EH (cell line): ENCODE measurements at regions not wholly inside any gene's neighbourhood (a gene's known extent, or its start where the extent isn't known, plus 50 kb on each side); places are given as distances from the start of the nearest gene placed in this dataset.
"Not testable (repeated sequence)": the region's sequence is repeated elsewhere in the genome, so short reads cannot be mapped to it uniquely, and the experiment has no call there.

Experiments
- DNase-seq: peaks from one replicate; pipeline ENCODE4 v3.0.0-alpha.2; 2015; ENCODE audit warnings: low read depth

DNA sequence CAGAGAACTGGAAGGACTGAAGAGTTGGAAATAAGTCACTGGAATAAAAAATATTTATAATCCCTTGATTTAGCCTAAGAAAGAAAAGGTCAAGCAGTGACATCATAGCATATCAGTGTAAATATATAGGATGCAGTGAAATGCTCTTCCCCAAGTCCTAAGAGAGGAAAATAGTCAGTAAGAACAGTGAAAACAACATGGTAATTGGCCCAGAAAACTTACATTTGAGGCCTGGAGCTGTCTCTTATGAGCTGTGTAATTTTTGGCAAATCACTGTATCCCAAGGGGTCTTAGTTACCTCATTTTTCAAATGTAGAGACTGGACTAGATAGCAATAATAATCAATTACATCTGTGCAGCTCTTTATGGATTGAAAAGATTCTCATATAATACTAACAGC, 255.7 kb upstream of the AR start:
- no peak for DNase-seq

DNA sequence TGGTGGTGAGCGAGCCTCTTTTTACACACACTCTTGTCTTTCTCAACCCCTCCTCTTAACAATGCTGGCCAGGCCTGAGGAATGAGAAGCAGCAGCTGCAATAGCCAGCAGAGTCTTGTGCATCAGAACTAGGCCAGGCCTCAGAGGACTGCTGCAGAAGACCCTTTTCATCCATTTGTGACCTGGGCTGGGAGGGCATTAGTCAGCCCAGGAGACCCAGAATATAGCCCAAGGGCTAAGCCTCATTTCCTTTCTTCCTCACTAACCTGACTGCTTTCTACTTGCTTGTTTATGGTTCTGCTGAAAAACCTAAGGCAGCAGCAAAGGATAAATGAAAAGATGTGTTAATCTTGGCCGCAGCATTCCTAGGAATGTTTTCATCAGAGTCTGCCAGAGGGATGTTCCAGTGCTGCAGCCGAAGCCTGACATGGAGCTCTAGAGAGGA, 254.7 kb upstream of the AR start:
- DNase-seq = peak; percentile 25

DNA sequence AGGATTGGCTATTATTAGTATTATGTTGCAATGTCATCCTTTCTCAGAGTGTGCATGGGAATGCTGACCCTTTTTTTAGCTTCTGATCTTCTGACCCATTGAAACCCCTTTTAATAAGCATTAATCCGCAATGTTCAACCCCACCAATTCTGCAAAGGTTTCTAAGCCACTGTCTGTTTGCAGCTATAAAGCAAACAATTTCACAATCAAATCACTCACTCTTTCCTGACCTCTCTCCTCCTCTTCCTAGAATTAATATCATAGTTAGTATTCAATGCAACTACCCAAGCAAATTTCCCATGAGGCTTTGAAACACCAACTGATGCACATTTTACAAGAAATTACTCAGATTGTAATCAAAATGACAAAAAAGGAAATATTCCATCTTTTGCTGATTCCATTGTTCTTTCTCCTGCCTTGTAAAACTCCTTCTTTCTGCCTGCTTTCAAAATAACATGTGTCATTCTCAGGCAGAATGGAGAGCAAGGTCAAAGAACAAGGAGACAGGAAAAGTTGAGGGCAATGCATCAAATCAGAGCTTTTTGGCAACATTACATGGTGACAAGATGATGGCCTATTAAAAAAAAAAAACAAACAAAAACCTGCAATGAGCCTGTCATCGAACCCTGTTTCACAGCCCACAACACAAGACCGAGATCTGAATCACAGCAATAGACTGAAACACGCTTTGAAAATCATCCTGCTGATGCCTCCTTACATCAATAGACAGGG, 253.2 kb upstream of the AR start:
- no peak for DNase-seq

DNA sequence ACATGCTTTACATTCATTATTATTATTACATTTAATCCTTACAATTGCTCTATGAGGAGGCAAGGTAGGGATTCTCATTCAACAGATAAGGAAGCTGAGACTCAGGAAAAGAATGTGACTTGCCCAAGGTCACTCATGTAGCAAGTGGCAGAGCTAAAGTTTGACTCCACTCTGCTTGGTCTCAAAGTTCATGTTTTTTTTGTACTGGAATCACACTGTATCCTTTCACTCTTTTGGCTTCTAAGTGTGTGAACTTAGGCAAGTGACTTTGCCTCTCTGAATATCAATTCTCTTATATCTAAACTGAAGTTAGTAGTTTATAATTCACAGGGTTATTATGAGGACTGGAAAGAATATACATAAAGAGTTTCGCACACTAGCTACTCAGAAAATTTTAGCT, 247.9 kb upstream of the AR start:
- no peak for DNase-seq

DNA sequence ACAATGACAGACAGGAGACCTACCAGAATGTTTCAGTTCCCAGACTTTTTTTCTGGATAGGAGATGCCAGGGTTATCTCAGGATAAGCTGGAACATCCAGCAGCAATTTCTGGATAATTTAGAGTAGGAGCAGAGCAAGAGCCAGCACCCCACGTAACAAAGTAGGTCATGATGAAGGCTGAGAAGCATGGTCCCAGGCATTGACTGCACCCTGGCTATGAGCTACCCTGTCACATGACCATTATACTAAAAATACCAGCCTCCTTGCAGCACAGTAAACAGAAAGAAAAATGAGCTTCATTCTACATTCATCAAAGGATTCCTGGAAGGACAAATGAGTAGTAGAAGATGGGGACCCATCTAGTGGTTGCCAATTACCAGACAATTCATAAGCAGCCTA, 247.4 kb upstream of the AR start:
- no peak for DNase-seq

DNA sequence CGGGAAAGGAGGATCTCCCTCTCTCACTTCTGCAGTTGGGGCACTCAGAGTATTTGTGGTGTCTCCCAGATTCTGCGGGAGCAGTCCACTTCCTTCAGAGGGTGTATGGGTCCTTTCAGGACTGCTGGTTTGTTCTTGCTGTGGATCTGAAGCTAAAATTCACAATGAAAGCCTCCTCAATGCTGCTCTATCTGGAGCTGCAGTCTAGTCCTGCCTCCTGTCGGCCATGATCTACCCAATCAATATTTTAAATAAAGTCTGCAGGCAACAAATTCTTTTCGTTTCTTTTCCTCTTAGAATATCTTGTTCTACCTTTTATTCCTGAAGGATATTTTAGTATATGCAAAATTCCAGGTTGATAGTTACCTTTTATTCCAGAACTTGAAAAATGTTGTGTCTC, 226.1 kb upstream of the AR start:
- no peak for DNase-seq

DNA sequence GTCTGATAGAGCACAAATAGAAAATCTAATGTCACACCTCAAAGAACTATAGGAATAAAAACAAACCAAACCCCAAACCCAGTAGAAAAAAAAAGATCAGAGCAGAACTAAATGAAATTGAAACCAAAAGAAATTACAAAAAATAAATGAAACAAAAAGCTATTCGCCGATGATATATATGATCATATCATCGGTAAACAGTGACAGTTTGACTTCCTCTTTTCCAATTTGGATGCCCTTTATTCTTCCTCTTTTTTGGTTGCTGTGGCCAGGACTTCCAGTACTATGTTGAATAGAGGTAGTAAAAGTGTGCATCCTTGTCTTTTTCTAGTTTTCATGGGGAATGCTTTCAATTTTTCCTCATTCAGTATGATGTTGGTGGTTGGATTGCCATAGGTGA, 215.3 kb upstream of the AR start:
- DNase-seq = no peak

DNA sequence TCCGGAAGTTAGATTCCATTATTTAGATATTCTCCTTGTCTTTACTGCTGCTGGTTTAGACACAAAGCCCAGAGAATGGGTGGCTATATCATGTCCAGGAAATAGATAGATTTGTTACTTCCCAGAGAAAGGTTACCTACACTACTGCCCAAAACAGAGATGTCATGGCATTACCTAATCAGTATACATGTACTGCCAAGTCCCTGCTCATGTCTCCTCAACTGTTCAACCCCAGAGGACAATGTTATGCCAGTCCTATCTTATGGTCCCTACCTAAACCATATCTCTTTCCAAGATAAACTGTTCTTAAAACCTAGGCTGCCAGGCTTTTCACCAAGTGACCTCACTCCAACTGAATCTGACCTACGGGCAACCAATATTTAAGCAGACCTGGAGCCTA, 209.5 kb upstream of the AR start:
- DNase-seq = no peak

DNA sequence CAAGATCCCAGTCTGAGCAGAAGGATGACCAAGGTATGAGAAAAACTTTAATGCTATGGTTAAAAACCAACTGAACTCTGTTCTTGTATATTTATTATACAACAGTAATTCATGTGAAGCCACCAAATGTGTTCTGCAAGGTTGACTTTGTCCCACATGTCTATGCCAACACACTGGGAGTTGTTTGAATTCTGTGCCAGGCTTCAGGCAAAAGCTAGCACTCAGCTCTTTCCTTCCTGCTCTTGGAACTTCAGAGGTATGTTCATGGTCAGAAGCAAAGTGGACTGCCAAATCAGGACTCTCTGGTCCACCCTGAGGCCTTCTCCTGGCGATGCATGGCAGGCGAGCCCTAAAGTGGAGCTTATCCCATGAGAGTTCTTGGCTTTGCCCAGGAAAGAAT, 205.6 kb upstream of the AR start:
- no peak for DNase-seq

DNA sequence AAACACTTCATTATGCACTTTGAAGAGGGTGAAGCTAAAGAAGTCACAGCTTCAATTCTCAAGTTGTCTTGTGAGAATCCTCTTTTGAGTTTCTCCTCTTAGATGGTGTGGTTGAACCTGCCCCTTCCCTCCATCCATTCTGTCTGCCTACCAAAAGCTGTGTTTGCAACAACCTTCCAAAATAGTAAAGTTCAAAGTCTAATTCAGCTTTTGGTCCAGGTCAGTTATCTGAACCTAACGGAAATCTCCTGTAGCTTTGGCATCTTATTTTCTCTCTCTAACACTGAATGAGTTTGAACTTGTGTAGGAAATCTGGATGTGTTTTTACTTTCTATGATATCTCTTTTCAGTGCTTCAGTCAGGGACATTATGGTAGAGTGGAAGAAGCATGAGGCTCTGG, 201.7 kb upstream of the AR start:
- DNase-seq = no peak

DNA sequence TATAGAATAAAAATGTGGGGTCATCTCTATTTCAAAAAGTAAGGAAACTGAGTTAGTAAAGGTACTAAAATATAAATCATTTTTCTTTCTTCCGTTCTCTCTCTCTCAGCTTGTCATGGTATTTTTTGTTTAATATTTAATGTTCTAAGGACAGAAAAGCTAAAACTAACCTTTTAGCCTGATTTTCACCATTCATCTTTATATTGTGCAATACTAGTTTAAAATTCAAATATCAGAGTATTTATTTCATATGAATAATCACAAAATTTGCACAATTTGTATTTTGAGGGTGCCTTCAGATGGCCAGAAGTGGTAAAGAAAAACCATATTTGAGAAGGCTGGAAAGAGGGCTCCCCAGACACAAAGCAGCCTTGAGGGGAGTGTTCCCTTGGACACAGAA, 197.6 kb upstream of the AR start:
- DNase-seq = no peak

DNA sequence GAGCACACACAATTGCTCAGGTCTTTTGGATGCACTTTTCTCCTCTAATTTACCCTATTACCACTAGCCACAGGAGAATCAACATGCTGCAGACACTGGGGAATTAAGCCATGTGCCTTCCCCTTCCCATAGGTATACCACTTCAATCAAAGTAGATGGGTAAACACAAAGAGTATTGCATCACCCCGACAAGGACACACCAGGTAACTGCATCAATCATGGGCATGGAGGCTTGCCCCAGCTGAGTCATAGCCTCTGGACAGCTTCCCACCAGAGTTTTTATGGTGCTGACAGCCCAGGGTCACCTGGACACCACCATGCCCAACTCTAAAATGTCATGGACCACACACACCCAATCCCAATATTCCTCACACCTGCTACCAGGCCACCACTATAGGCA, 197.2 kb upstream of the AR start:
- DNase-seq = no peak

DNA sequence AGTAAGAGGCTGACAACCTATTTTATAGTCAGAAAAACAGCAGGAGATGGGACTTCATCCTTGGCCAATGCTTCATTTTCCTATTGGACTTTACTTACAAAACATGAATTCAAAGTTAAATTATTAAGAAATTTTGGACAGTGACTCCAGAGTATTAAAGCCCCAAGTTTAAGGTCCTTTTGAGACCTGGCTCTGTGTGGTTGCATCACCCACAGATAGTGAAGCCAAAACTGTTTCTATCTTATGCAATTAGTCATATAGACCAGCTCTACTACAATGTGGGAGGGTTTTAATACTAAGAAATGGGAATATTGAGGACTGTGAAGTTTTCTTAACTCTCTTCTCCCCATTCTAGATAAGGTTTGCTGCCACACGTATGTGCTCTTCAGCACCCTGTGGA, 196.7 kb upstream of the AR start:
- DNase-seq = no peak

DNA sequence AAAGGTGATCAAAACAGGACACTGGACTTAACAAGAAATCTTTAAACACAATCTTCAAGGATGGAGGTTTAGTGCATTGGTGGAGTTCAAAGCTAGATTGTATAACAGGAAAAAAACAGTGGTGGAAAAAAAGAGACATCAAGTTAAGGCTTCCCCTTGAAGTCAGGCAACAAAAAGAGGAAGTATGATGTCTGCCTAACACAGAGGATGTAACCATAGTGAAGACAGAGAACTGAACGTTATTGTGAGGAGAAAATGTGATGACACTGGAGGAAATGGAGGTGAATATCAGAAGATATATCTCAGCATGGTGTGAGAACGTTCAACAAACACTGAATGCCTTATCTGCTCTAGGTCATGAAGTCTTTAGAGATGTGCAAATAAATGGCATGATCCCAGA, 192.4 kb upstream of the AR start:
- DNase-seq = no peak

DNA sequence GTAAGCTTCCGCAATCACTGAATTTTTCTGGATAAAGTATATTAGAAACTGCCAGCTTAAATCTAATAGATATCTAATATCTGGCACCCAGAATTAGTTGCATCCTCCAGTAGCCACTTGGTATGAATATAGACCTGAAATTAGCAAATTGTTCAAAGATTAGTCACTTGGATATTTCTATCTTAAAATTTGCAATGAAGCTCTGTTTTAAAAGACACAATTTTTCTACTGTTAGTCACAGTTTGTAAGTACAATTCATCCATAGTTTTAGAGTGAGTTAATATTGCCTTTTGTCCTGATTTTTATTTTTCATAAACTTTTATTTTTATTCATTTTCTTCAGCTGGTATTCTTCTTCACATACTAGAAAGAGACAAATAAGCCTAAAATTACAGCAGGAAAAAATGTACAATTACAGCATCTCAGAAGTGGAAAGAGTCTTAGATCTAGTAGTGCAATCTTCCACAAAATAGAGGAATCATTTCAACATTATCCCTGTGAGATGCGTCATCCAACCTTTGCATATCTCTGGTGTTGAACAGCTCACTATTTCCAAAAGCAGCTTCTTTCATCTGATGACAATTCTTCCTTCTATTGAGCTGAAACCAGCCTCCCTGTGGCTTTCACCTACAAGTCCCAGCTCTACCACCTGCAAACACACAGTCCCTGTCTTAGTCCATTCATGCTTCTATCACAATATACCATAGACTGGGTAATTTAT, 190.0 kb upstream of the AR start:
- DNase-seq = peak; percentile 64

DNA sequence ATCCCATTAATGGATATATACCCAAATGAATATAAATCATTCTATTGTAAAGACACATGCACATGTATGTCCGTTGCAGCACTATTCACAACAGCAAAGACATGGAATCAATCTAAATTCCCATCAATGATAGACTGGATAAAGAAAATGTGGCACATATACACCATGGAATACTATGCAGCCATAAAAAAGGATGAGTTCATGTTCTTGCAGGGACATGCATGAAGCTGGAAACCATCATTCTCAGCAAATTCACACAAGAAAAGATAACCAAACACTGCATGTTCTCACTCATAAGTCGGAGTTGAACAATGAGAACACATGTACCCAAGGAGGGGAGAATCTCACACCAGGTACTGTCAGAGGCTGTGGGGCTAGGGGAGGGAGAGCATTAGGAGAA, 182.6 kb upstream of the AR start:
- not testable (repeated sequence) for DNase-seq

DNA sequence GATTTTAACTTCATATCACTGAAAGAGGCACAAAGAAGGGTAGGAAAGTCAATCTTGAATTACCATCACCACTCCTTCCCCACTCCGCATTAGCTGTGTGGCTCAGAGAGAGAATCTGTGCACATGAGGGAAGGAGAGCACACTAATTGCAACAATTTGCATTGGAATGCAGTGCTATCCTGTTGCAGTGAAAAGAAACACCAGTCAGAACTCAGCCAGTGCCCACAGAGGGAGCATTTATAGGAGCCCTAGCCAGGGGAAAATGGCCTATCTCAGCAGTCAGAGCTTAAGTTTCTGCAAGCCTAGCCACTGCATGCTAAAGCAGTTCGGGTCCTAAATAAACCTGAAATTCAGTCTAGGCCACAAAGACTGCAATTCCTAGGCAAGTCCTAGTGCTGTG, 159.4 kb upstream of the AR start:
- DNase-seq = no peak

DNA sequence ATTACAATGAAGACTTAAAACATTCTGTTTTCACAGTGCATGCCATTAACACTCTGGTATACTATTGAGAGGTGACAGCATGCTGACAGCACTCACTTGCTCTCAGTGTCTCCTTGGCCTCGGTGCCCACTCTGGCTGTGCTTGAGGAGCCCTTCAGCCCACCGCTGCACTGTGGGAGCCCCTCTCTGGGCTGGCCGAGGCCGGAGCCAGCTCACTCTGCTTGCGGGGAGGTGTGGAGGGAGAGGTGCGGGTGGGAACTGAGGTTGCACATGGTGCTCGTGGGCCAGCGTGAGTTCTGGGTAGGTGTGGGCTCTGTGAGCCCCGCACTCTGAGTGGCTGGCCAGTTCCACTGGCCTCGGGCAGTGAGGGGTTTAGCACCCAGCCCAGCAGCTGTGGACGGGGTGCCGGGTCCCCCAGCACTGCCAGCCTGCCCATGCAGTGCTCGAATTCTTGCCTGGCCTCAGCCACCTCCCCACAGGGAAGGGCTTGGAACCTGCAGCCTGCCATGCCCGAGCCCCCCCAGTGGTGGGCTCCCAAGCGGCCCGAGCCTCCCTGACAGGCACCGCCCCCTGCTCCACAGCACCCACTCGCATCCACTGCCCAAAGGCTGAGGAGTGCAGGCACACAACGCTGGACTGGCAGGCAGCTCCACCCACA, 135.3 kb upstream of the AR start:
- no peak for DNase-seq

DNA sequence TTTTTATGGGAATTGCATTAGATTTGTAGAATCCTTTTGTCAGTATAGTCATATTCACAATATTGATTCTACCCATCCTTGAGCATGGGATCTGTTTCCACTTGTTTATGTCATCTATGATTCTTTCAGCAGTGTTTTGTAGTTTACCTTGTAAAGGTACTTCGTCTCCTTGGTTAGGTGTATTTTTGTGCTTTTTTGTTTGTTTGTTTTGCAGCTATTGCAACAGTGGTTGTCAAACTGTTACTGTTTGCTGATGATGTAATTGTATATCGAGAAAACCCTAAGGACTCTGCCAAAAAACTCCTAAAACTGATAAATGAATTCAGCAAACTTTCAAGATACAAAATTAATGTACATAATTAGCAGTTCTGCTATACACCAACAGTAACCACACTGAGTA, 127.9 kb upstream of the AR start:
- DNase-seq = no peak

DNA sequence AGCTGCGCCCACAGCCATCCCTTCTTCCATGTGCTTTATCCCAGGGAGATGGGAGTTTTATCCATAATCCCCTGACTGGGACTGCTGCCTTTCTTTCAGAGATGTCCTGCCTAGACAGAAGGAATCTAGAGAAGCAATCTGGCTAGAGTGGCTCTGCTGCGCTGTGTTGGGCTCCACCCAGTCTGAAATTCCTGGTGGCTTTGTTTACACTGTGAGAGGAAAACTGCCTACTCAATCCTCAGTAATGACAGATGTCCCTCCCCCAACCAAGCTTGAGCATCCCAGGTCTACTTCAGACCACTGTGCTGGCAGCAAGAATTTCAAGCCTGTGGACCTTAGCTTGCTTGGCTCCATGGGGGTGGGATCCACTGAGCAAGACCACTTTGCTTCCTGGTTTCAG, 116.9 kb upstream of the AR start:
- DNase-seq = no peak

DNA sequence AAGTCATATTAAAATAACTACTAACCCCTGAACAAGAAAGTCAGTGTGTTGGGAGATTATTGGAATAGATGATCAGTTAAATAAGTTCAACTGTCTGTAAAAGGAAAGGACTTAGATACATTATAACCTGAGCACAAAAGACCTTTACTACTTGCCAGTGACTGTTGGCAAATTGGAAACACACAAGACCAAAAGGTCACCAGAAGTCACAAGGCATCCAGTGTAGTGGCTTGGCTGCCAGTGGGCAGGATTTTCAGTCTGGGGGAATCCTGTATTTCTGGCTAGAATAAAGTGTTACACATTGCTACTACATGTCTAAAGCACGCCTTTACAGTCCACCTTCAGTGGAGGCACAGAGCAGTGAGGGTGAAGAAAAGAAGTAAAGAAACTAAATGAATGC, 108.3 kb upstream of the AR start:
- no peak for DNase-seq

DNA sequence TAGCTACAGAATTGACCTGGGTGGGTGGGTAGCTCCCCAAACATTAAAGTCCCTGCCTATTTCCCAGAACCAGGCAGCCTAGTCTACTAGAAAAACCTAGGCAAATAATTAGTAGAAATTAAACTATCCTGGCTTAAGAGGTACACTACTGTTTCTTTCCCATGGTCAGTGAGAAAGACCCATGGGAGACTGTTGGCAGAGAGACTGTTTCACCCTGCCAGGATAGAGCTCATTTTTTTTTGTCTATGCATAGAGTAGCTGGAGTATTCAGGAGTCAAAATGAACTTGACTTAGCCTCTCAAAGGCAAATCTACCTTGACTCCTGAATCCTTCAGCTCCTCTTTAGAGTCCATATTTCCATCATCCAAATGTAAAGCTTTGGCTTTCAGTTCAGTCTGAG, 107.0 kb upstream of the AR start:
- DNase-seq = no peak

DNA sequence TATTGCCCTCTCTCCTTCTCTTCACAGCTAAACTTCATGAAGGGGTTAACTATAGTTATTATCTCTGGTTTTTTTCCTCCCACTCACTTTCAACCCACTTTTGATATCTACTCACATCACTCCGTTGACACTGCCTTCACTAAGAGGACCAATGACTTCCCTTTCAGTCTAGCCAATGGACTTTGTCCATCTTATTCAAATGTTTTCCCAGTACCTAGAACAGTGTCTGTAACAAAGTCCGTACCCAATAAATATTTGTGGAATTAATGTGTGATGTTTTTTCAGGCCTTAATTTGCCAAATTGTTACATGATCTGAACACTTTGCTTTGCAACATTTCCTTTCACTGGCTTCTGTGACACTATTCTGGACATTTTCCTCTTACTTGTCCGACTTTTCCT, 106.0 kb upstream of the AR start:
- no peak for DNase-seq

DNA sequence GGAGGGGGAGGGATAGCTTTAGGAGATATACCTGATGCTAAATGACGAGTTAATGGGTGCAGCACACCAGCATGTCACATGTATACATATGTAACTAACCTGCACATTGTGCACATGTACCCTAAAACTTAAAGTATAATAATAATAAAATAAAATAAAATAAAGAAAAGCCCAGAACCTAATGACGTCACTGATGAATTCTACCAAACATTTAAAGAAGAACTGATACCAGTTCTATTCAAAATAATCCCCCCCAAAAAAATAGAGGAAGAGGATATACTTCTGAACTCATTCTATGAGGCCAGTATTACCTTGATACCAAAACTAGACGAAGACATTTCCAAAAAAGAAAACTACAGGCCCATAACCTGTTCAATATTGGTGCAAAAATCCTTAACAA, 68.6 kb upstream of the AR start:
- not testable (repeated sequence) for DNase-seq
